Endothelial cell of umbilical vein (primary cell): ENCODE measurements at regions not wholly inside any gene's neighbourhood (a gene's known extent, or its start where the extent isn't known, plus 50 kb on each side); places are given as distances from the start of the nearest gene placed in this dataset.

ENCODE experiments used
- BruUV-seq: library from RNA; stranded (reverse); fragments of 400-500 nt; replicated peaks from 2 replicates; lab custom pipeline; 2021; lab: Mats Ljungman, UMichigan
- CTCF ChIA-PET: fragments of 300-600, 350-600 bp; sonication (Branson Sonifier 250); formaldehyde crosslinking; loops from one replicate; lab custom pipeline; 2021; ENCODE audit warnings: antibody characterized with exemption, inconsistent platforms; lab: Charles Lee
- POLR2A ChIA-PET: fragments of 300-600, 350-600 bp; sonication (Branson Sonifier 250); formaldehyde crosslinking; loops from one replicate; lab custom pipeline; 2021; ENCODE audit warnings: antibody characterized with exemption, inconsistent platforms; lab: Charles Lee
- DNase-seq: peaks from one replicate; pipeline ENCODE4 v3.0.0-alpha.2; 2011; ENCODE audit warnings: low read depth, low spot score
- FAIRE-seq: peaks from 2 replicates; lab custom pipeline; 2011; peaks lifted over from hg19 to GRCh38; lab: Jason Lieb, UNC
- H2AFZ ChIP-seq: 2 replicates; pipeline ENCODE4 v1.6.0; 2012; ENCODE audit warnings: low read depth, low read length, control low read depth, inconsistent platforms
- H3K27ac ChIP-seq: 2 replicates; pipeline ENCODE4 v1.5.1; 2011; ENCODE audit warnings: low read depth, mild to moderate bottlenecking, control low read depth, low read length, moderate library complexity; ENCODE audit not compliant: insufficient read depth
- H3K27me3 ChIP-seq, 2 experiments: 2 replicates each; pipeline versions ENCODE4 v1.6.0 to v1.6.1; 2011; ENCODE audit warnings: low read length in 2 of 2, mixed read lengths in 1 of 2; ENCODE audit not compliant: control insufficient read depth in 2 of 2, insufficient read depth in 2 of 2
- H3K36me3 ChIP-seq, 2 experiments: 2 replicates in 1 of 2; 3 replicates in 1 of 2; pipeline ENCODE4 v1.5.1; 2011; ENCODE audit warnings: low read length in 2 of 2, mild to moderate bottlenecking in 1 of 2, moderate library complexity in 1 of 2; ENCODE audit not compliant: control insufficient read depth in 2 of 2, insufficient read depth in 2 of 2; ENCODE audit errors: extremely low read depth in 1 of 2
- H3K4me1 ChIP-seq: 3 replicates; pipeline ENCODE4 v1.5.1; 2011; ENCODE audit warnings: mild to moderate bottlenecking, low read length; ENCODE audit not compliant: control insufficient read depth, insufficient read depth; ENCODE audit errors: extremely low read depth
- H3K4me2 ChIP-seq: 2 replicates; pipeline ENCODE4 v1.6.1; 2011; ENCODE audit warnings: low read length, control low read depth, mixed read lengths; ENCODE audit not compliant: insufficient read depth
- H3K4me3 ChIP-seq, 3 experiments: fragments of 200-600 bp in 1 of 3; sonication (generic), shearing (Covaris generic) in 1 of 3; replicated peaks in 1 of 3; 2 replicates each; pipeline ENCODE4 v1.5.1; 2011 to 2016; ENCODE audit warnings: control low read depth in 3 of 3, low read length in 3 of 3, mild to moderate bottlenecking in 2 of 3, inconsistent platforms in 1 of 3, low read depth in 1 of 3, moderate library complexity in 1 of 3; ENCODE audit not compliant: insufficient read depth in 1 of 3
- H3K79me2 ChIP-seq: 2 replicates; pipeline ENCODE4 v1.6.0; 2012; ENCODE audit warnings: low read length, inconsistent platforms; ENCODE audit not compliant: control insufficient read depth, insufficient read depth
- H3K9ac ChIP-seq: replicated peaks from 2 replicates; pipeline ENCODE3; 2011; ENCODE audit warnings: low read length, control low read depth; ENCODE audit not compliant: insufficient read depth; ENCODE audit errors: extremely low read depth
- H3K9me1 ChIP-seq: replicated peaks from 3 replicates; pipeline ENCODE4 v1.6.0; 2011; ENCODE audit warnings: mild to moderate bottlenecking, low read length; ENCODE audit not compliant: control insufficient read depth, insufficient read depth; ENCODE audit errors: extremely low read depth
- H3K9me3 ChIP-seq: replicated peaks from 2 replicates; pipeline ENCODE4 v1.5.1; 2012; ENCODE audit warnings: low read length, inconsistent platforms; ENCODE audit not compliant: control insufficient read depth, insufficient read depth
- H4K20me1 ChIP-seq: replicated peaks from 2 replicates; pipeline ENCODE3; 2011; ENCODE audit warnings: mild to moderate bottlenecking, low read length; ENCODE audit not compliant: control insufficient read depth, insufficient read depth; ENCODE audit errors: extremely low read depth
- CTCF ChIP-seq, 2 donors: IDR thresholded peaks; 1 replicate in 1 of 2; 2 replicates in 1 of 2; pipeline ENCODE4 v1.5.1; 2011; ENCODE audit warnings: low read length in 2 of 2, mild to moderate bottlenecking in 2 of 2, moderate library complexity in 2 of 2, control low read depth in 1 of 2, inconsistent platforms in 1 of 2, low read depth in 1 of 2; ENCODE audit not compliant: insufficient read depth in 1 of 2; ENCODE audit errors: extremely low read depth in 1 of 2
- EZH2 ChIP-seq: IDR thresholded peaks from 2 replicates; pipeline ENCODE4 v1.6.1; 2012; ENCODE audit warnings: borderline replicate concordance, low read depth, mild to moderate bottlenecking, moderate library complexity, low read length, inconsistent platforms; ENCODE audit not compliant: severe bottlenecking
- FOS ChIP-seq: IDR thresholded peaks from 2 replicates; pipeline ENCODE4 v1.6.1; 2011; ENCODE audit warnings: mild to moderate bottlenecking, low read length, moderate library complexity, borderline replicate concordance; ENCODE audit not compliant: insufficient read depth
- GATA2 ChIP-seq: IDR thresholded peaks from 2 replicates; pipeline ENCODE4 v1.7.0; 2011; ENCODE audit warnings: low read depth, mild to moderate bottlenecking, moderate library complexity, mixed read lengths, low read length; ENCODE audit not compliant: insufficient read length, insufficient read depth
- JUN ChIP-seq: IDR thresholded peaks from 2 replicates; pipeline ENCODE4 v1.6.1; 2011; ENCODE audit warnings: borderline replicate concordance, low read depth; ENCODE audit not compliant: insufficient read length, insufficient read depth
- MAX ChIP-seq: IDR thresholded peaks from 2 replicates; pipeline ENCODE4 v1.6.1; 2011; ENCODE audit not compliant: insufficient read depth, insufficient read length
- MYC ChIP-seq: IDR thresholded peaks from one replicate; pipeline ENCODE4 v1.6.1; 2011; ENCODE audit warnings: mild to moderate bottlenecking, low read depth, low read length
- POLR2A ChIP-seq: IDR thresholded peaks from 2 replicates; pipeline ENCODE4 v1.6.1; 2012; ENCODE audit warnings: low read depth, mild to moderate bottlenecking, control low read depth, low read length
- POLR2AphosphoS5 ChIP-seq: IDR thresholded peaks from 2 replicates; pipeline ENCODE4 v1.6.1; 2012; ENCODE audit warnings: low read depth, mild to moderate bottlenecking, control low read depth, low read length, moderate library complexity; ENCODE audit not compliant: insufficient read depth
- dilution Hi-C: fragments of 300-500 bp; cut with MboI; formaldehyde crosslinking; loops from one replicate; pipeline ENCODE4 v1.15.0; 2019; ENCODE audit warnings: low sequenced_read_pairs; ENCODE audit not compliant: extremely low pct_ligation_motif_present
- intact Hi-C: fragments of 100-400 bp; cut with micrococcal nuclease; formaldehyde crosslinking; loops from one replicate; pipeline ENCODE4 v1.10.0; 2022

- no TSS peak for BruUV-seq
- H3K4me3 ChIP-seq: no peak overlapping the region
- intact Hi-C loops: no loop called here
- H3K9me1 ChIP-seq: no peaks in the 10 kb centered on the region
- H4K20me1 ChIP-seq: no peaks in the 10 kb centered on the region
- no peak for TF ChIP-seq POLR2AphosphoS5
- no peak for TF ChIP-seq EZH2
- TF ChIP-seq MYC: no peak
- TF ChIP-seq FOS: no peak
- TF ChIP-seq CTCF (IDR thresholded peaks at IDR 0.05; ENCODE audit: extremely low read depth in 1 of 2, insufficient read depth in 1 of 2, low read depth in 1 of 2, low read length in 2 of 2): no peak
- no peak for TF ChIP-seq GATA2
- no peak for TF ChIP-seq MAX
- TF ChIP-seq POLR2A: no peak
- no peak for TF ChIP-seq JUN
- no peak overlapping the region for H3K4me2 ChIP-seq
- no peaks in the 10 kb centered on the region for H3K27me3 ChIP-seq
- dilution Hi-C loops: no loop called here
- DNase-seq (no peak), FAIRE-seq (no peak)
- ChIA-PET POLR2A (no interaction called here), CTCF (no interaction called here)
- H3K9ac ChIP-seq: no peak overlapping the region
- no peak overlapping the region for H3K27ac ChIP-seq
- H3K79me2 ChIP-seq: no peaks in the 10 kb centered on the region
- no peak overlapping the region for H2AFZ ChIP-seq
- H3K36me3 ChIP-seq: no peaks in the 10 kb centered on the region
- H3K9me3 ChIP-seq: peaks cover 2% of the 10 kb centered on the region
- H3K4me1 ChIP-seq: no peaks in the 10 kb centered on the region
Measured at GRCh38 chr4:177989503-177990201, 547.4 kb upstream of the AGA start.
